ENCODE measurements at regions not wholly inside any gene's neighbourhood (a gene's known extent, or its start where the extent isn't known, plus 50 kb on each side); places are given as distances from the start of the nearest gene placed in this dataset.

DNA sequence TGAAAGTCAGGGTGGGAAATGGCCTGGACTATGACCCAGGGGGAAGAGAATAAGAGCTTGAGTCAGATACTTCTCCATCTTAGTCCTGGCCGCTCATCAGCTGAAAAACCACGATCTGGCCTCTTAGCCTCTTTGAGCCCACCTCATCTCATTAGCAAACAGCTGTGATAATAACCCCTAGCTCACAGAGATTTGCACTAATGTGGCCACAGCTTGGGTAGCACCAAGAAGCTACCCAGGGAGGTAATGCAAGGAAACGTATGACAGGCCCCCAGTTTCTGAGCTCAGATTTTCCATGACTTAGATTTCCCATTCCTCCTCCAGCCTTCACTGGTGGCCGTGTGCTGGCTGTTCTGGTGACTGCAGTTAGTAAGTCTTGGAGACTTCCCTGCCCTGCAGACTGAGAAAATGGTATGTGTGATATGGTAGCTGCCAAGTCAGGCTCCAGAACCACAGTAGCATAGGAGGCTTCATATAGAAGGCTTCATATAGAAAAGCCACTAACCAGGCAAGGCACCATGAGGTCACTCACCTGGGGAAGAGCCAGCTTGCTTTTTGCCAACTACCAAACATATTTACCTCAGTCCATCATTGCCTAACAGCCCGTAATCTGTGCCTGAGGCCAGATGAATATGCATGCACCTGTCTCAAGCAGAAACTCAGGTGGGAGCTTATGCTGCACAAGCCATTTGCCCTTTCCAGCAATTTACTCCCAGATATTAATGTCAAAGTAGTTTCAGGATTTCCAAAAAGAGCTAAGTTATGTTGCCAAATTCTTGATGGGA lies 51.4 kb upstream of the GABRE start:
- peaks cover 62% of the 10 kb centered on the region for H3K9me3 ChIP-seq (ENCODE audit: control insufficient read depth, insufficient read depth, low read length)
- no peak overlapping the region for H3K27ac ChIP-seq (ENCODE audit: low read depth, low read length)
- H3K4me3 ChIP-seq (ENCODE audit: low read depth, low read length): no peak overlapping the region
- H3K9ac ChIP-seq (ENCODE audit: low read depth, low read length): no peak overlapping the region
- no peaks in the 10 kb centered on the region for H3K36me3 ChIP-seq (ENCODE audit: control insufficient read depth, insufficient read depth, low read length)
- no peaks in the 10 kb centered on the region for H3K27me3 ChIP-seq (ENCODE audit: control insufficient read depth, insufficient read depth, low read length)
- H3K4me1 ChIP-seq (ENCODE audit: control insufficient read depth, insufficient read depth, low read length): no peaks in the 10 kb centered on the region

DNA sequence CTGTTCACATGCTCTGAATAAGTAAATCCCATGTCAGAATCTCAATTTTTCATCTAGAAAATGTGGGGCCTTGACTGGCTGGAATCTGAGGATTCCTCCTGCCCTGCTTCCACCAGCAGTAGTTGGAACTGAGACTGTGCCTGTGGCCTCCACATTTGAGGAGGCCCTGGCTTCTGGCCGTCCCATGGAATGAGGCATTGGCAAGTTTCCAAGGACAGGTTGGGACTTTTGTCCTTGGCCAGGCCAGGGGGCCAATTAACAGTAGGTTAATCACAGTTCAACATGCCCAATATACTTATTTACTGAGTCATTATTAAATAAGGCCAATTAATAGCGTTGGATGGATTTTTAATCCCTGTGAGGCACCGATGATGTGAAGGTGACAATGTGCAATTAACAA lies 50.2 kb upstream of the GABRE start:
- no peak overlapping the region for H3K27ac ChIP-seq (ENCODE audit: low read depth, low read length)
- no peaks in the 10 kb centered on the region for H3K4me1 ChIP-seq (ENCODE audit: control insufficient read depth, insufficient read depth, low read length)
- no peaks in the 10 kb centered on the region for H3K36me3 ChIP-seq (ENCODE audit: control insufficient read depth, insufficient read depth, low read length)
- H3K4me3 ChIP-seq (ENCODE audit: low read depth, low read length): no peak overlapping the region
- no peaks in the 10 kb centered on the region for H3K27me3 ChIP-seq (ENCODE audit: control insufficient read depth, insufficient read depth, low read length)
- no peak overlapping the region for H3K9ac ChIP-seq (ENCODE audit: low read depth, low read length)
- H3K9me3 ChIP-seq (ENCODE audit: control insufficient read depth, insufficient read depth, low read length): peaks cover 63% of the 10 kb centered on the region

All from HUES48 (cell line).